IMR-90 (cell line): ENCODE measurements at regions not wholly inside any gene's neighbourhood (a gene's known extent, or its start where the extent isn't known, plus 50 kb on each side); places are given as distances from the start of the nearest gene placed in this dataset.

Source experiments
- ATAC-seq: fragments of 200-7000 bp; cut with Tn5 transposase; 2 replicates; pipeline ENCODE4 v1.9.1; 2020; ENCODE audit warnings: low read depth, mild to moderate bottlenecking, moderate library complexity
- BruUV-seq: library from RNA; stranded (reverse); fragments of 400-500 nt; replicated peaks from 2 replicates; lab custom pipeline; 2021; lab: Mats Ljungman, UMichigan
- CTCF ChIA-PET: fragments of 300-600 bp; formaldehyde crosslinking; extraction: SDS; loops from one replicate; lab custom pipeline; 2021; ENCODE audit warnings: antibody characterized with exemption; lab: Yijun Ruan, JAX
- POLR2A ChIA-PET: fragments of 300-600 bp; sonication (Branson Sonifier 250); formaldehyde crosslinking; loops from one replicate; lab custom pipeline; 2022; ENCODE audit warnings: antibody characterized with exemption; ENCODE audit not compliant: unreplicated experiment; lab: Charles Lee
- DNase-seq: peaks from one replicate; pipeline ENCODE4 v3.0.0; 2013
- H2AFZ ChIP-seq: replicated peaks from 2 replicates; pipeline ENCODE3; 2013; ENCODE audit warnings: low read length, mild to moderate bottlenecking; ENCODE audit not compliant: poor library complexity
- H2AK5ac ChIP-seq: 2 replicates; pipeline ENCODE4 v1.6.1; 2013; ENCODE audit warnings: low read depth, low read length, inconsistent platforms
- H2AK9ac ChIP-seq: replicated peaks from 2 replicates; pipeline ENCODE3; 2013; ENCODE audit warnings: mild to moderate bottlenecking, low read depth, low read length, moderate library complexity; ENCODE audit not compliant: poor library complexity
- H2BK120ac ChIP-seq: 2 replicates; pipeline ENCODE4 v1.6.1; 2013; ENCODE audit warnings: low read depth, low read length, inconsistent platforms
- H2BK15ac ChIP-seq: 3 replicates; pipeline ENCODE4 v1.6.1; 2013; ENCODE audit warnings: low read depth, low read length, inconsistent platforms
- H2BK20ac ChIP-seq: 2 replicates; pipeline ENCODE4 v1.6.1; 2013; ENCODE audit warnings: low read depth, mild to moderate bottlenecking, inconsistent platforms, low read length, moderate library complexity
- H2BK5ac ChIP-seq: 2 replicates; pipeline ENCODE4 v1.6.1; 2013; ENCODE audit warnings: mild to moderate bottlenecking, low read depth, low read length, inconsistent platforms; ENCODE audit not compliant: poor library complexity, severe bottlenecking
- H3K14ac ChIP-seq: replicated peaks from 2 replicates; pipeline ENCODE4 v1.6.1; 2013; ENCODE audit warnings: low read depth, low read length, inconsistent platforms
- H3K18ac ChIP-seq: 2 replicates; pipeline ENCODE4 v1.6.1; 2013; ENCODE audit warnings: low read depth, low read length, control low read depth
- H3K23ac ChIP-seq: 2 replicates; pipeline ENCODE4 v1.6.1; 2013; ENCODE audit warnings: low read depth, low read length, inconsistent platforms
- H3K27ac ChIP-seq: 2 replicates; pipeline ENCODE4 v1.5.1; 2013; ENCODE audit warnings: mild to moderate bottlenecking, control low read depth, low read length; ENCODE audit not compliant: insufficient read depth
- H3K27me3 ChIP-seq: 2 replicates; pipeline ENCODE4 v1.6.1; 2013; ENCODE audit warnings: low read length; ENCODE audit not compliant: control insufficient read depth, insufficient read depth
- H3K36me3 ChIP-seq: 2 replicates; pipeline ENCODE4 v1.6.1; 2013; ENCODE audit warnings: low read length, mixed read lengths; ENCODE audit not compliant: control insufficient read depth, insufficient read depth
- H3K4ac ChIP-seq: 2 replicates; pipeline ENCODE4 v1.6.1; 2013; ENCODE audit warnings: low read depth, low read length, inconsistent platforms
- H3K4me1 ChIP-seq: 2 replicates; pipeline ENCODE4 v1.6.1; 2013; ENCODE audit warnings: low read length, mixed read lengths; ENCODE audit not compliant: control insufficient read depth, insufficient read depth
- H3K4me2 ChIP-seq: 2 replicates; pipeline ENCODE4 v1.6.1; 2013; ENCODE audit warnings: low read depth, mild to moderate bottlenecking, control low read depth, low read length, moderate library complexity
- H3K4me3 ChIP-seq: 2 replicates; pipeline ENCODE4 v1.5.1; 2013; ENCODE audit warnings: low read depth, mild to moderate bottlenecking, control low read depth, low read length, moderate library complexity; ENCODE audit not compliant: insufficient read depth
- H3K56ac ChIP-seq: 2 replicates; pipeline ENCODE4 v1.6.1; 2013; ENCODE audit warnings: low read length, inconsistent platforms; ENCODE audit not compliant: insufficient read depth; ENCODE audit errors: extremely low read depth
- H3K79me1 ChIP-seq, 2 experiments: 2 replicates each; pipeline ENCODE4 v1.6.1; 2013; ENCODE audit warnings: low read length in 2 of 2, inconsistent platforms in 1 of 2, low read depth in 1 of 2
- H3K9ac ChIP-seq: 2 replicates; pipeline ENCODE4 v1.6.1; 2013; ENCODE audit warnings: low read depth, low read length, control low read depth
- H3K9me1 ChIP-seq: 2 replicates; pipeline ENCODE4 v1.6.1; 2013; ENCODE audit warnings: low read length, inconsistent platforms; ENCODE audit not compliant: insufficient read depth
- H3K9me3 ChIP-seq: 2 replicates; pipeline ENCODE4 v1.6.1; 2013; ENCODE audit warnings: low read length; ENCODE audit not compliant: control insufficient read depth, insufficient read depth
- H4K20me1 ChIP-seq: 2 replicates; pipeline ENCODE4 v1.6.1; 2013; ENCODE audit warnings: low read length, inconsistent platforms; ENCODE audit not compliant: insufficient read depth
- H4K5ac ChIP-seq: 2 replicates; pipeline ENCODE4 v1.6.1; 2013; ENCODE audit warnings: mild to moderate bottlenecking, low read depth, low read length, control low read depth
- H4K8ac ChIP-seq, 2 experiments: 2 replicates each; pipeline ENCODE4 v1.6.1; 2013; ENCODE audit warnings: low read depth in 2 of 2, low read length in 2 of 2, control low read depth in 1 of 2, inconsistent platforms in 1 of 2
- H4K91ac ChIP-seq: 2 replicates; pipeline ENCODE4 v1.6.1; 2013; ENCODE audit warnings: low read depth, low read length, inconsistent platforms; ENCODE audit not compliant: insufficient read depth
- BHLHE40 ChIP-seq: fragments of 150-350 bp; IDR thresholded peaks from 2 replicates; pipeline ENCODE4 v1.6.1; 2016; ENCODE audit warnings: mild to moderate bottlenecking, low read depth, low read length
- CEBPB ChIP-seq: IDR thresholded peaks from 2 replicates; pipeline ENCODE4 v1.6.1; 2012; ENCODE audit warnings: low read depth, low read length, improper control_type of control experiment
- CHD1 ChIP-seq: IDR thresholded peaks from 2 replicates; pipeline ENCODE4 v1.6.1; 2012; ENCODE audit warnings: low read depth, low read length, improper control_type of control experiment
- FOS ChIP-seq: fragments of 150-350 bp; IDR thresholded peaks from 2 replicates; pipeline ENCODE4 v1.6.1; 2016; ENCODE audit warnings: low read depth, low read length
- MAZ ChIP-seq: IDR thresholded peaks from 2 replicates; pipeline ENCODE4 v1.6.1; 2012; ENCODE audit warnings: low read depth, mild to moderate bottlenecking, low read length, improper control_type of control experiment, moderate library complexity, borderline replicate concordance
- NFE2L2 ChIP-seq: fragments of 150-350 bp; IDR thresholded peaks from 2 replicates; pipeline ENCODE4 v1.6.1; 2016; ENCODE audit warnings: low read depth, mild to moderate bottlenecking, low read length
- RFX5 ChIP-seq: IDR thresholded peaks from 2 replicates; pipeline ENCODE4 v1.8.0; 2012; ENCODE audit warnings: low read depth, mild to moderate bottlenecking, low read length, moderate library complexity
- SMC3 ChIP-seq: fragments of 150-350 bp; IDR thresholded peaks from 2 replicates; pipeline ENCODE4 v1.6.1; 2016; ENCODE audit warnings: low read depth, mild to moderate bottlenecking, antibody characterized with exemption, low read length, moderate library complexity
- WGBS, 2 experiments: methylation state at CpG; one replicate each; pipeline versions ENCODE4 v1.1.5 to v1.1.7; 2013; ENCODE audit warnings: missing lambda C conversion rate in 2 of 2; ENCODE audit not compliant: insufficient read length in 1 of 2; ENCODE audit errors: extremely low coverage in 2 of 2; 5-methylcytosine and 5-hydroxymethylcytosine counted together
- dilution Hi-C: fragments of 300-500 bp; cut with HindIII; formaldehyde crosslinking; loops from one replicate; pipeline ENCODE4 v1.14.3; 2018; ENCODE audit warnings: low sequenced_read_pairs; ENCODE audit not compliant: unreplicated experiment
- in situ Hi-C: fragments of 300-500 bp; cut with MboI; formaldehyde crosslinking; loops from 3 replicates; pipeline ENCODE4 v1.14.3; 2019; ENCODE audit warnings: low sequenced_read_pairs, inconsistent platforms, mixed read lengths
- intact Hi-C: fragments of 100-400 bp; cut with micrococcal nuclease; formaldehyde crosslinking; loops from 2 replicates; pipeline ENCODE4 v1.10.0; 2022

GRCh38 chr5:45109062-45109461, 300.3 kb downstream of the MRPS30 start:
- Histone ChIP-seq H2BK5ac (no peak overlapping the region), H4K91ac (no peak overlapping the region), H3K27ac (no peak overlapping the region), H2AK9ac (no peak overlapping the region), H3K18ac (no peak overlapping the region), H3K4me1 (no peaks in the 10 kb centered on the region), H3K27me3 (no peaks in the 10 kb centered on the region), H3K56ac (no peak overlapping the region), H4K5ac (no peak overlapping the region), H3K9ac (no peak overlapping the region), H3K4me3 (no peak overlapping the region), H2AK5ac (no peak overlapping the region), H3K36me3 (no peaks in the 10 kb centered on the region), H2BK15ac (no peak overlapping the region), H4K8ac (no peak overlapping the region), H4K20me1 (no peaks in the 10 kb centered on the region), H3K14ac (no peak overlapping the region), H3K9me1 (no peaks in the 10 kb centered on the region), H3K9me3 (peaks cover 8% of the 10 kb centered on the region), H2BK120ac (no peak overlapping the region), H2AFZ (no peak overlapping the region), H3K4me2 (no peak overlapping the region), H3K4ac (no peak overlapping the region), H2BK20ac (no peak overlapping the region), H3K23ac (no peak overlapping the region), H3K79me1 (no peaks in the 10 kb centered on the region)
- no peak for DNase-seq
- dilution Hi-C loops (no loop called here), in situ Hi-C loops (no loop called here), intact Hi-C loops (no loop called here)
- ATAC-seq, result no peak
- TF ChIP-seq CHD1 (no peak), FOS (no peak), MAZ (no peak), CEBPB (no peak), BHLHE40 (no peak), RFX5 (no peak), SMC3 (no peak), NFE2L2 (no peak)
- no CpG with 5 or more reads among the region's 1 CpG for WGBS, 2 experiments
- no TSS peak for BruUV-seq
- CTCF ChIA-PET, result no interaction called here
- POLR2A ChIA-PET, result no interaction called here
